T1000 (cell line): ENCODE measurements at regions not wholly inside any gene's neighbourhood (a gene's known extent, or its start where the extent isn't known, plus 50 kb on each side); places are given as distances from the start of the nearest gene placed in this dataset.

Source experiments
- DNase-seq: peaks from one replicate; lab custom pipeline; 2025; ENCODE audit warnings: mixed read lengths; lab: John Stamatoyannopoulos, UW

GRCh38 chr9:107691664-107692063, 202.1 kb upstream of the KLF4 start:
- no peak for DNase-seq

DNA sequence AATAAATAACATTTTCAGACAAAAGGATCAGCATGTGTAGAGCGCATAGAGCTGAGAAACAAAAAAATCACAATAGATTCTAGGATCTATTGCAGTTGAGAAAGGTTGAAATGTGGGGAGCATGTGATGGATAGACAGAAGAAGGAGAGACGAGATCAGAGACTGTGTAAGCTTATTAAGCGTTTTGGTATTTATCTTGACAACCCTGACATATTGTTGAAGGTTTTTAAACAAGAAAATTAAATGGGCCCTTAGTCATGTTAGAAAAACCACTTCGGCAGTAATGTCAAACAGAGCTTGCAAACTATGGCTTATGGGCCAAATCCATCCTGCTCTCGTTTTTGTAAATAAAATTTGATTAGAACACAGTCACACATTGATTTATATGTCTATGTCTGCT, 200.5 kb upstream of the KLF4 start:
- DNase-seq: no peak

GRCh38 chr9:107688728-107689127, 199.2 kb upstream of the KLF4 start:
- no peak for DNase-seq

DNA sequence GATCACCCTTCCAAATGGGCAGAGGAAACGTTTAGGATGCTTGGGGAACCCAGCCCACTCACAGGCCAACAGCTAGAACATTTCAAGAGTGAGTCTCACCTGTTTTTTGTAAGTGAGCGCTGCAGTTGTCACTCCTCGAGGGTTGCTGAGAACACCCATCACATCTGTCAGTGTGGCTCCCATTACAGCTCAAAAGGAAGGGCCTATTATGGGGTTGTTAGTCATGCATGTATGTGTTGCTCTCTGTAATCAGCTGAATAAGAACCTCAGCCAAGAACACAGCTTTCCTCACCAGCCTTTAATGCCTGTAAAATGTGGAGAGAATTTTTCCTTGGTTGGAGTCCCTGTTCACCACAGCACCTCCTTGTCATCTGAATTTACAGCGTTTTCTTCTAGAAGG, 196.3 kb upstream of the KLF4 start:
- DNase-seq: no peak

DNA sequence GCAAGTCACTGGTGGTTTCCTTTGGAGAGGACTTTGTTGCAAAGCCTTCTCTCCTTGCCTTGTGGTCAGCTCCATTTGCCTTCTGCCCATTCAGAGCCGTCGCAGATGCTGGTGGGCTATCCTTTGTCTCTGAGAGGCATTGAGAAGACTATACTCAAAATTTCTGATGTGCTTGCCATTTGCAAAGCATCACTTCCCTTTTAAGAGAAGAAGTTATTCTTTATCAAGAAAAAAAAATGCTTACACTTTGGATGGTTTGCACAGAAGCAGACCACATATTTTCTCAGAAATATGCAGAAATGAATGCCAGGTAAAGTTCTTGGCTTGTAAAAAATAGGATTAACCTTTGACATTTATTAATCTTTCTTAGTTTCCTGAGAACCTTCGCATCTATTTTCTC, 195.8 kb upstream of the KLF4 start:
- DNase-seq: no peak

DNA sequence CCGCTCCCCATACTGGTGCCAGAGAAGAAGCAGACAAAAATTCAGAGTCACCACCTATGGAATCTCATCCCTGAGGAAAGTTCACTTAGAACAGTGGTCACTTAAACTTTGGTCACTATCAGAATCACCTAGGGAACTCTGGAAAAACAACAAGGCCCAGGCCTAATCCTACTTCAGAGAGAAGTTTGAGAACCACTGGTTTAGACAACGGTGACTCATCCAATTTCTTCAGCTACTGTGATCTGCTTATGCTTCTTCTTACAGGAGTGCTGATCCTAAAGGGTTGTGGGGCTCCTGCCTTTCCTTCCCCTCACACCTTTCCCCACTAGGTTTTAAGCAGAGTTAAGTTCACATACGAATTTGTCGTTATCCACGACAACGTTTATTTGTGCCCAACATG, 194.7 kb upstream of the KLF4 start:
- DNase-seq: no peak

GRCh38 chr9:107683566-107683965, 194.0 kb upstream of the KLF4 start:
- DNase-seq: no peak

DNA sequence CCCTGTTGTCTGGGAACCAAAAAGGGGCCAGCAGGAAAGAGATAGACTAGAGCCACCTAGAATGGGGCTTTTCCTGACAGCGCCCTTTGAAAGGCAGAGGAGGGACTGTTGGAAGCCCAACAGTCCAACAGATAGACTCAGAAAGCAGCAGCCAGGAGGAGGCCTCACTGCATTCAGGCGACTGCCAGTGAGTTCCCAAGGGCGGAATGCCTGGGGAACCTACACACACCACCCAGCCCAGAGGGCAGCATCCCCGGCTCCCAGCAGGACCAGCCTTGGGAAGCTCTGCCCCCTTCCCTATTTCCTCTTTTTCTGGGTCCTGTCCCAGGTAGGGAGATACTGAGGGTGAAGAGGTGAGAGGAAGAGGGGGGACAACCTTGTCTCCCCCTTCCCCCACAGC, 192.4 kb upstream of the KLF4 start:
- DNase-seq: no peak

DNA sequence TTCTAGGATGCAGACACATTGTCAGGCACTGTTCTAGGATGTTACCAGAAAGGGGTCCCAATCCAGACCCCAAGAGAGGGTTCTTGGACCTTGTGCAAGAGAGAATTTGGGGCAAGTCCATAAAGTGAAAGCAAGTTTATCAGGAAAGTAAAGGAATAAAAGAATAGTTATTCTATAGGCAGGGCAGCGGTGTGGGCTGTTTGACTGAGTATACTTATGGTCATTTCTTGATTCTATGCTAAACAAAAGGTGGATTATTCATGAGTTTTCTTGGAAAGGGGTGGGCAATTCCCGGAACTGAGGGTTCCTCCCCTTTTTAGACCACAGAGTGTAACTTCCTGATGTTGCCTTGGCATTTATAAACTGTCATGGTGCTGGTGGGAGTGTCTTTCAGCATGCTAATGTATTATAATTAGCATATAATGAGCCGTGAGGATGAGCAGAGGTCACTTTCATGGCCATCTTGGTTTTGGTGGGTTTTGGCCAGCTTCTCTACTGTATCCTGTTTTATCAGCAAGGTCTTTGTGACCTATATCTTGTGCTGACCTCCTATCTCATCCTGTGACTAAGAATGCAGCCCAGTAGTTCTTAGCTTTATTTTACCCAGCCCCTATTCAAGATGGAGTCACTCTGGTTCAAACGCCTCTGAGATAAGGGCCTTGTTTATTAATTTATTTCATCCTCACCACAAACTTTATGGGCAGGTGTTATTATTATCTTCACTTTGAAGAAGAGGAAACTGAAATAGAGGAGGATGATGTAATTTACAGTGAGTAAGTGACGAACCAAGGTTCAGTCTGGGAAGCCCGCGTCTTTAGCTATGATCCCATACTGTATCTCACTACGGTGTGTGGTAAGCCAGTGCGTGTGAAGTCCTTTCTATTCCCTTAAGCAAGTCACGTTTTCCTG, 186.0 kb upstream of the KLF4 start:
- DNase-seq: no peak

- DNase-seq: no peak
These were observed 185.2 kb upstream of the KLF4 start for GRCh38 chr9:107674721-107675277.

GRCh38 chr9:107673861-107674720, 184.5 kb upstream of the KLF4 start:
- no peak for DNase-seq

DNA sequence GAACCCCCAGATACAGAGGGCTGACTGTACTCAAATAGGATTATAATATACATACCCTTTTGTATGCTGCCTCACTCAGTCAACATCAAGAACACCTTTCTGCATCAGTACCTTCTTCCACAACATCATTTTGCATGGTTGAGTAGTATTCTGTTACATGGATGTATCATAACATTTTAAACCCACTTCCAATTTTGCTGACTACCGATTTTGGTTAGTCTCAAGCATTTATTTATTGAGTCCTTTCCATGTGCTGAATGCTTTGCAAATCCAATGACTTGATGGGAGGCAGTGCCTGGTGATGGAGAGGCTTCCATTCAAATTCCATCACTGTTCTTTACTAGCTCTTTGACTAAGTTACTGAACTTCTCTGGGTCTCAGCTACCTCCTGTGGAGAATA, 182.0 kb upstream of the KLF4 start:
- DNase-seq: no peak

DNA sequence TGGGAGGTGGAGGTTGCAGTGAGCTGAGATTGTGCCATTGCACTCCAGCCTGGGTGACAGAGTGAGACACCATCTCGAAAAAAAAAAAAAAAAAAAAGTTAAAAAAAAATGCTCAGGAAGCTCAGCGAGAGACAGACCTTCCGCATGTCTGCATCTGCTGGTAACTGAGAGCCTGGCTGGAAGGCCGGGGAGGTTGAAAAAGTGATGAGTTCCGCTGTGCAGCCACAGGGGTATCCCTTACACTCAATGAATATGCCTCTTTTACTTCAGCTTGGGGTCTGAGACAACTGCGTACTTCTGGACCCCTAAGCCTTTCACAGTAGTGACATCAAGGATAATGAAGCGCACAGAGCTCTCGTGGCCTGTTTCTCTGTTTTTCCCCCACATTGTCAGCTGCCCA, 179.9 kb upstream of the KLF4 start:
- DNase-seq: no peak

DNA sequence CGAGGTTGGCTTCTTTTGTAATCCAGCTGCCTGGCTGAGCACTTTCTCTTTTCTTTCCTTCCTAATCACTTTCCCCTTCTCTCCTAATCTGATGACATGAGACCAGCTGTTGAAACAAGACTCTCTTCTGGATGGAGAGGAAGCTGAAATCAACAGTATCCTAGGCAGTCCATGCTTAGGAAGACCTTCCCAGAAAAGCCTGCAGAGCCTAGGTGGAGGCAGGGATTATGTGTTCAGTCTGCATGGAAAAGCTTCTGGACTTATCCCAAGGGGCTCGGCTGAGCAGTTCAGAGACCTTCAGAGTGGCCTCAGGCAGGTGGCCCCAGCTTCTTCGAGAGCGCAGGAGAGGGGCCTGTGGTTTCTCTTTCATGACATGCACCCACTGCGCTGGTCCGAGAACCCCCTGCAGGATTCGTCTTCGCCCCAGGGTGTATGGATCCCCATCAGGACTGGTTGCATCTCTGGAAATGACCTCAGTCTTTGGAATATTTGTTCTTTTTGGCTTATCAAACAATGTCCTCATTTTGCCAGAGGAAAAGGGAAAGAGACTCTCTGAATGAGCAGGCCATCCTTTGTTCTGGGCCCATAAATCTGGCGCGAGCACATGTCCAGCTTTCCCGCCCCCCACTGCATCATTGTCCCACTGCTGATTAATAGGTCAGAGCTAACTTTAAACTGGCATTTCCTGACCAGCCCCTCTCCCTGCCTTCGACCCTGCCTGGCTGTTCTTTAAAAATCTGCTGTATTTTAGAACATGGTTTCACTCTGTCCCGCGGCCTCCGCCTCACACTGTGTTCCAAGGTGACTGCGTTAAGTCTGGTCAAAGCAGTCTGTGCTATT, 177.9 kb upstream of the KLF4 start:
- DNase-seq: no peak

DNA sequence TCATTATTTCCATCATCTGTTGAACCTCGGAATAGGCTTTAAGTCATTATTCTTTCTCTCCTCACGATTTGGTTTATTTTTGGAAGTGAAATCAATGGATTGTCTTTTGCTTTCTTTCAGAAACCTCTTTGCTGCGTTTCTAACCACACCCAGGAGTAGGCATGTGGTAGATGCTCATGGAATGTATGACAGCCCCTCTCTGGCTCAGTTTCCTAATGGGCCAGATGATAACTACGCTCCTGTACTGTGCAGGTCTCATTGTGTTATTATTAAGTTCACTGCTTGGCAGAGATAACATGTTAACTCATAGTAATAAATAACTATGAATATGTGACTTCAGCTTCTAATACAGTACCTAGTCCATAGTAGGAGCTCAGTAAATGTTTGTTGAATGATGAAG, 175.5 kb upstream of the KLF4 start:
- no peak for DNase-seq

DNA sequence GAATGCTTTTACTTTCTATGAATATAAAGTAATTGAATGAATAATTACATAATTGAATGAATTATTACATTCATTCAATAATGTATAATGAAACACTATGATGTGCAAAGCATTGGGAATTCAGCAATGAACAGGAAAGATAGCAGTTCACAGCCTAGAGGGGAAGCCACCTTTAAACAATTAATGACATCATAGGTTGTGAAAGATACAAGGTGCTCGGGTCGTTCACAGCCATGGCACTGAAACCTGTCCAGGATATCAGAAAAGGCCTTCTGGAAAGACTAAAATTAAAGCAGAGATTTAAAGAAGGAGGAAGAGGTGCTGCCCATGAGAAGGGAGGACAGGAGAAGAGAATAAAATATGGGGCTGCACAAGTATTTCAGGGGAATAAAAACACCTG, 171.4 kb upstream of the KLF4 start:
- no peak for DNase-seq

DNA sequence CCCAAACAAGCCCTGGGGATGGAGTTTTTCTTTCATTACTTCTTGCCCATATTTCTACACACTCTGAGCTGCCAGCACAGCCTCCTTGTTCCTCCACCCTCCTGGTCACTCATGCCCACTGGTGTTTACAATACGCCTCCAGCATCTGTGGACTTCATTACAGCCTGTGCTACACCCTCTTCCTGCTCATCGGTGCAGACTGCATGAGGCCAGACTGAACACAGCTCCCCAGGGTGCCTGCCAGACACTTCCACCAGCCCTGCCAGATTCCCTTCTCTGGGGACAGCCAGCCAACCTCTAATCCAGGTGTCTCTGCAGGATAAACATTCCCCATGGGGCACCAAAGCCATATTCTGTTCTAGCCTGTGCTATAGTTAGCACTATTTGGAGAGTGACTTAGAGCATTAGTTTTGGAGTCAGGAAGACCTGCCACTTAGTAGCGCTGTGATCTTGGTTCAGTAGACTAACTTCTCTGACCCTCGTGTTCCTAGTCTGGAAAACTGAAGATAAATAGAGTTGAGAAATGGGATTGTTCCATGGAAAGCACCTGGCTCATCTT, 163.8 kb upstream of the KLF4 start:
- no peak for DNase-seq

DNA sequence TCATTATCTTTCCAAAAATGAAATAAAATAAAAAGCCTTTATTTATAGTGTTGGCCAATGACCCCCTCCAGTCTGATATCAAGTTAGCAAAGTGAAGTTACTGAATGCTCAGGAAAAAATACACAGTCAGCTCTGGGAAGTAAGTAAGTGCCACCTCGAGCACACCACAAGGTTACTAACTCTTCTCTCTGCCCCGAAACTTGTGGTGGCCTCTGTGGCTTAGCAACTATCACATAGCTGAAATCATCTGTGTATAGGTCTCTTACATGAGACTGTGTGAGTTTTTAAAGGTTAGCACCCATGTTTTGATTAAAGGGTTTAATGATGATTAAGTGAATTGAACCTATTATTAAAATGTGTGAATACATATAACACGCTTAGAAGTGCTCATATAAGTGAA, 161.4 kb upstream of the KLF4 start:
- no peak for DNase-seq

- DNase-seq: no peak
These were observed 160.8 kb upstream of the KLF4 start for GRCh38 chr9:107650321-107650720.

- no peak for DNase-seq
These were observed 158.7 kb upstream of the KLF4 start for GRCh38 chr9:107648153-107648715.

DNA sequence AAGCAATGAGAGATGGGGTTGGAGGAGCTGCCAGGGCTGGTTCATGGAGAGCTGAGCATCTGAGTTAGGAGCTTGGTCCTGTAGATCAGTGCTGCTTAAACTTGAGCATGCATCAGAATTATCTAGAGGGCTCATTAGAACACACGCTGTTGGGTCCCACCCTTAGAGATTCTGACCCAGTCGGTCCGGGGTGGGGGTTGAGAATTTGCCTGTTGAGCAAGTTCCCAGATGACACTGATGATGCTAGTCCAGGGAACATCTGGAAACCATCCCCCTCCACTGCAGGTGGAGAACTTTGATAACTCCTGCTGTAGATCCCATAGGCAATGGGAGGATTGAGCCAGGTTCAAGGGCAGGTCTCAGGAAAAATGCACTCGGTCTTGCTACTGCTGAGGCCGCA, 158.0 kb upstream of the KLF4 start:
- no peak for DNase-seq
